ENCODE measurements at regions not wholly inside any gene's neighbourhood (a gene's known extent, or its start where the extent isn't known, plus 50 kb on each side); places are given as distances from the start of the nearest gene placed in this dataset.
"Not testable (repeated sequence)": the region's sequence is repeated elsewhere in the genome, so short reads cannot be mapped to it uniquely, and the experiment has no call there.

DNA sequence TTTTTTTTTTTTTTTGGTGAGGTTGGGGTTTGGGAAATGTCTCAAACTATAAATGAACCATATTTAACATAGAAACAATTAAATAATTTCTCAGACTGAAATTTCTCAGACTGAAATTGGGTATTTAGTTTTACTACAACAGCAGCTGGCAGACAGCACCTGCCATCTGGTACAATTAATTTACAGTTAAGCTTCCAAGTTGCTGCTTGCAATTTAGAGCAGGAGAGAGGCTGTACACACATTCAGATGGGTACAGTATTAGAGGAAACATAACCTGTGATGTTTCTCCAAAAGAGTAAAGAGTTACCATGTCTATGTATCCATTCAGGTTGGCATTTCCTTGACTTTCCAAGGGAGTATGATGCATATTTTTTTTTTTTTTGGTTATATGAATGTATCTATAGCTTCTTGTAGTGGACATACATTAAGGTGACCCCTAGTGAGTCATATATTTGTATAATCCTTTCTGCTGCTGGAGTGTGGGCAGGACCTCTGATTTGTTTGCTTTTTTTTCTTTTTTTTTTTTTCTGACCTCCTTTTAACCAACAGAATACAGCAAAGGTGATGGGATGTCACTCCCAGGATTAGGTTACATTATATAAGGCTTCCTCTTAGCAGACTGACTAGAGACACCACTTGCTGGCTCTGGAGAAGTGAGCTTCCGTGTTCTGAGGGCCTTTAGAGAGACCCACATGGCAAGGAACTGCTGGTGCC lies 201.7 kb downstream of the PTH2R start:
- Histone ChIP-seq H3K4me1 (ENCODE audit: control insufficient read depth, low read length) (no peaks in the 10 kb centered on the region), H3K9me3 (ENCODE audit: control insufficient read depth, insufficient read depth, low read length) (no peaks in the 10 kb centered on the region), H3K36me3 (ENCODE audit: control insufficient read depth, low read length) (no peaks in the 10 kb centered on the region), H3K27ac (ENCODE audit: low read depth, low read length) (no peak overlapping the region), H3F3A (ENCODE audit: control insufficient read depth, insufficient read depth) (no peaks in the 10 kb centered on the region), H3K79me2 (ENCODE audit: control insufficient read depth, low read length) (no peaks in the 10 kb centered on the region), H4K20me1 (ENCODE audit: control insufficient read depth, insufficient read depth, low read depth, low read length) (no peaks in the 10 kb centered on the region), H3K27me3 (ENCODE audit: control insufficient read depth, low read length) (no peaks in the 10 kb centered on the region), H3K4me2 (ENCODE audit: low read length) (no peak overlapping the region), H3K4me3 (ENCODE audit: low read length) (no peak overlapping the region), H3K9me2 (replicated peaks; ENCODE audit: control insufficient read depth, low read length) (no peaks in the 10 kb centered on the region)
- TF ChIP-seq CTCF (IDR thresholded peaks at IDR 0.05; ENCODE audit: low read depth, low read length, poor library complexity, severe bottlenecking) = no peak
- TF ChIP-seq EZH2phosphoT487 (IDR thresholded peaks at IDR 0.05; ENCODE audit: borderline replicate concordance, low read length) = no peak

DNA sequence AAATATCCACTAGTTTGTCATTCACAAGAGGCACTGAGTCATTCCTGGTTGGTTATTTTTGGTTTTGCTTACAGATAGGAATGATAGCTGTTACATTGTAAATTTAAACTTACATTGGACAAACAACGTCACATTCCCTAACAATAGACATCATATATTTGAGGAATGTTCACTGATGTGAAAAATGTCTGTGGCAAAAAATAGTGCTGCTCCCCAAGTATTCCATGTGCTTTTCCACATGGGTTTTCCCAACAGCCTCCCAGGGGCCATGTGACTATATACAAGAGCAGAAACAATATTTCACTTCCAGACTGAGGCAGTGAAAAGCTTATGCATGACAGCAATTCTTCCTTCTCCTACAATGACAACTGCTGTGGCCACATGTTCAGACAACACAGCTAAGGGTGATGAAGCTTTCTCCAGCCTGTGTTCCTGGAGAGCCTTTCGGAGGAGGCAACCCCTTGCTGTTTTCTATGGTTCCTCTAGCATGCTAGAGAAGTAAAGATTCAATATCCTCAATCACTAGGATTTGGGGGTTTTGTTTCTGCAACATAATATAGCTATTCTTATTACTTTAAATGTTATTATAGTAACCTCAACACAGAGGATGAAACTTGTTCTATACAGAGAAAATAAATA lies 202.7 kb downstream of the PTH2R start:
- Histone ChIP-seq H3K79me2 (ENCODE audit: control insufficient read depth, low read length) (no peaks in the 10 kb centered on the region), H4K20me1 (ENCODE audit: control insufficient read depth, insufficient read depth, low read depth, low read length) (no peaks in the 10 kb centered on the region), H3K4me2 (ENCODE audit: low read length) (no peak overlapping the region), H3K27ac (ENCODE audit: low read depth, low read length) (no peak overlapping the region), H3K4me3 (ENCODE audit: low read length) (no peak overlapping the region), H3K9me3 (ENCODE audit: control insufficient read depth, insufficient read depth, low read length) (no peaks in the 10 kb centered on the region), H3K4me1 (ENCODE audit: control insufficient read depth, low read length) (no peaks in the 10 kb centered on the region), H3K9me2 (replicated peaks; ENCODE audit: control insufficient read depth, low read length) (no peaks in the 10 kb centered on the region), H3K27me3 (ENCODE audit: control insufficient read depth, low read length) (no peaks in the 10 kb centered on the region), H3K36me3 (ENCODE audit: control insufficient read depth, low read length) (no peaks in the 10 kb centered on the region), H3F3A (ENCODE audit: control insufficient read depth, insufficient read depth) (no peaks in the 10 kb centered on the region)
- no peak for TF ChIP-seq EZH2phosphoT487 (IDR thresholded peaks at IDR 0.05; ENCODE audit: borderline replicate concordance, low read length)
- TF ChIP-seq CTCF (IDR thresholded peaks at IDR 0.05; ENCODE audit: low read depth, low read length, poor library complexity, severe bottlenecking) = no peak

- not testable (repeated sequence) for H4K20me1 ChIP-seq (ENCODE audit: control insufficient read depth, insufficient read depth, low read depth, low read length); H3K9me3 ChIP-seq (ENCODE audit: control insufficient read depth, insufficient read depth, low read length); H3K27ac ChIP-seq (ENCODE audit: low read depth, low read length); H3K4me2 ChIP-seq (ENCODE audit: low read length); H3F3A ChIP-seq (ENCODE audit: control insufficient read depth, insufficient read depth); H3K36me3 ChIP-seq (ENCODE audit: control insufficient read depth, low read length); H3K4me3 ChIP-seq (ENCODE audit: low read length); H3K27me3 ChIP-seq (ENCODE audit: control insufficient read depth, low read length); H3K4me1 ChIP-seq (ENCODE audit: control insufficient read depth, low read length); H3K79me2 ChIP-seq (ENCODE audit: control insufficient read depth, low read length); H3K9me2 ChIP-seq (replicated peaks; ENCODE audit: control insufficient read depth, low read length)
Measured at GRCh38 chr2:208615675-208616074, 209.1 kb downstream of the PTH2R start.

DNA sequence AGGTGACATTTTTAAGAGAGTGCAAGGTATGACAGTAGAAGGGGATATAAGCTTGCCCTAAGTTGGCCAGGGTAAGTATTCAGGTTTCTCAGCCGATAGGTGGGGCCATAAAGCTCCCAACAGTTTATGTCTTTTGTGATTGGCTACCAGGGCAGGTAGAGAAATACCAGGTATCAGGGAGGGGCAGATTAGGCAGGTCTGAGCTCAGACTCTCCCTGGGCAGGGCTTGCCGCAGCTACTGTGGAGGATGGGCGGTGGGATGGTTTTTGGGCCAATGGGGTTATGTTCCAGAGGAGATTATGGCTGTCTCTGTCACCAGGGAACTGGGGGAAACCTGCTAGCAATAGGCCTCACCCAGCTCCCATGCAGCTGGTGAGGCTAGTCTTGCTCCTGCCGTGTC lies 211.6 kb downstream of the PTH2R start:
- Histone ChIP-seq H3F3A (ENCODE audit: control insufficient read depth, insufficient read depth) (no peaks in the 10 kb centered on the region), H3K4me3 (ENCODE audit: low read length) (no peak overlapping the region), H3K27me3 (ENCODE audit: control insufficient read depth, low read length) (no peaks in the 10 kb centered on the region), H3K36me3 (ENCODE audit: control insufficient read depth, low read length) (no peaks in the 10 kb centered on the region), H3K4me2 (ENCODE audit: low read length) (no peak overlapping the region), H4K20me1 (ENCODE audit: control insufficient read depth, insufficient read depth, low read depth, low read length) (no peaks in the 10 kb centered on the region), H3K9me2 (replicated peaks; ENCODE audit: control insufficient read depth, low read length) (no peaks in the 10 kb centered on the region), H3K9me3 (ENCODE audit: control insufficient read depth, insufficient read depth, low read length) (no peaks in the 10 kb centered on the region), H3K4me1 (ENCODE audit: control insufficient read depth, low read length) (no peaks in the 10 kb centered on the region), H3K79me2 (ENCODE audit: control insufficient read depth, low read length) (no peaks in the 10 kb centered on the region), H3K27ac (ENCODE audit: low read depth, low read length) (no peak overlapping the region)
- TF ChIP-seq EZH2phosphoT487 (IDR thresholded peaks at IDR 0.05; ENCODE audit: borderline replicate concordance, low read length) (no peak), CTCF (IDR thresholded peaks at IDR 0.05; ENCODE audit: low read depth, low read length, poor library complexity, severe bottlenecking) (no peak)
